Right lobe of liver (tissue), 6 donors: ENCODE measurements at regions not wholly inside any gene's neighbourhood (a gene's known extent, or its start where the extent isn't known, plus 50 kb on each side); places are given as distances from the start of the nearest gene placed in this dataset.

Experiments
- ATAC-seq, 4 donors: fragments of 200-7000 bp; cut with Tn5 transposase; one replicate each; pipeline ENCODE4 v1.9.1; 2020; ENCODE audit warnings: mild to moderate bottlenecking in 4 of 4, moderate library complexity in 4 of 4
- DNase-seq, 3 donors: peaks; one replicate each; pipeline ENCODE4 v3.0.0-alpha.2; 2020
- H3K27ac ChIP-seq, 3 donors: fragments of 200-600 bp; one replicate each; pipeline ENCODE4 v1.8.0; 2022
- H3K27me3 ChIP-seq, 2 donors: fragments of 200-600 bp; one replicate each; pipeline ENCODE4 v1.8.0; 2022
- H3K36me3 ChIP-seq, 4 donors: fragments of 200-600 bp; sonication (generic) in 1 of 4; one replicate each; pipeline versions ENCODE4 v1.5.1 to v1.8.0; 2017 to 2022; ENCODE audit warnings: control low read depth in 1 of 4
- H3K4me1 ChIP-seq, 4 donors: fragments of 200-600 bp; sonication (generic) in 1 of 4; one replicate each; pipeline versions ENCODE4 v1.5.1 to v1.8.0; 2017 to 2022; ENCODE audit warnings: control low read depth in 1 of 4
- H3K4me3 ChIP-seq, 3 donors: fragments of 200-600 bp; one replicate each; pipeline ENCODE4 v1.8.0; 2022
- H3K9me3 ChIP-seq, 4 donors: fragments of 200-600 bp; sonication (generic) in 1 of 4; one replicate each; pipeline versions ENCODE4 v1.5.1 to v1.8.0; 2017 to 2022; ENCODE audit warnings: control low read depth in 1 of 4
- POLR2A ChIP-seq: fragments of 450-650 bp; IDR thresholded peaks from one replicate; pipeline ENCODE4 v1.6.1; 2017; ENCODE audit warnings: antibody characterized with exemption, mild to moderate bottlenecking
- WGBS: methylation state at CpG from one replicate; pipeline ENCODE4 v1.1.6; 2018; ENCODE audit warnings: low coverage, low lambda C conversion rate; ENCODE audit not compliant: insufficient coverage; ENCODE audit errors: missing lambda C conversion rate; 5-methylcytosine and 5-hydroxymethylcytosine counted together
- intact Hi-C, 2 donors: fragments of 100-400 bp; cut with DNase I; formaldehyde crosslinking; loops; one replicate each; pipeline versions ENCODE4 v1.11.2 to v1.14.1; 2022
- TF ChIP-seq, protein P1 (sequence below), 4 donors: fragments of 200-600 bp in 3 of 4; fragments of 450-650 bp in 1 of 4; IDR thresholded peaks; one replicate each; pipeline versions ENCODE4 v1.5.1 to v1.8.0; 2016 to 2022; ENCODE audit warnings: antibody characterized with exemption in 4 of 4, mild to moderate bottlenecking in 2 of 4
- donor health status: DM: no; HTN: yes; CAD: no.
- donor health status: DM: no; HTN: no; CAD: no.
- donor health status: DM: no; HTN: no; CAD: no.
- donor health status: DM: no; HTN: yes; CAD: no.
- donor health status: DM: no; HTN: yes; CAD: no.

- ATAC-seq, result no peak
- Histone ChIP-seq H3K27ac (no peak overlapping the region), H3K36me3 (no peaks in the 10 kb centered on the region), H3K27me3 (no peaks in the 10 kb centered on the region), H3K4me1 (no peaks in the 10 kb centered on the region), H3K9me3 (no peaks in the 10 kb centered on the region), H3K4me3 (no peak overlapping the region)
- TF ChIP-seq, protein P1, sequence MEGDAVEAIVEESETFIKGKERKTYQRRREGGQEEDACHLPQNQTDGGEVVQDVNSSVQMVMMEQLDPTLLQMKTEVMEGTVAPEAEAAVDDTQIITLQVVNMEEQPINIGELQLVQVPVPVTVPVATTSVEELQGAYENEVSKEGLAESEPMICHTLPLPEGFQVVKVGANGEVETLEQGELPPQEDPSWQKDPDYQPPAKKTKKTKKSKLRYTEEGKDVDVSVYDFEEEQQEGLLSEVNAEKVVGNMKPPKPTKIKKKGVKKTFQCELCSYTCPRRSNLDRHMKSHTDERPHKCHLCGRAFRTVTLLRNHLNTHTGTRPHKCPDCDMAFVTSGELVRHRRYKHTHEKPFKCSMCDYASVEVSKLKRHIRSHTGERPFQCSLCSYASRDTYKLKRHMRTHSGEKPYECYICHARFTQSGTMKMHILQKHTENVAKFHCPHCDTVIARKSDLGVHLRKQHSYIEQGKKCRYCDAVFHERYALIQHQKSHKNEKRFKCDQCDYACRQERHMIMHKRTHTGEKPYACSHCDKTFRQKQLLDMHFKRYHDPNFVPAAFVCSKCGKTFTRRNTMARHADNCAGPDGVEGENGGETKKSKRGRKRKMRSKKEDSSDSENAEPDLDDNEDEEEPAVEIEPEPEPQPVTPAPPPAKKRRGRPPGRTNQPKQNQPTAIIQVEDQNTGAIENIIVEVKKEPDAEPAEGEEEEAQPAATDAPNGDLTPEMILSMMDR (IDR thresholded peaks at IDR 0.05), result no peak
- TF ChIP-seq POLR2A, result no peak
- no peak for DNase-seq
- 46% methylated on average over 5 of the region's 5 CpGs for WGBS
- intact Hi-C loops, result no loop called here
Observed at GRCh38 chr6:122161136-122161535, 238.3 kb upstream of the HSF2 start.

GRCh38 chr6:122165014-122165413, 234.4 kb upstream of the HSF2 start:
- intact Hi-C loops, result no loop called here
- DNase-seq, result no peak
- H3K4me3 ChIP-seq, result no peak overlapping the region
- H3K9me3 ChIP-seq, result no peaks in the 10 kb centered on the region
- no peaks in the 10 kb centered on the region for H3K36me3 ChIP-seq
- no CpG with 5 or more reads among the region's 20 CpGs for WGBS
- no peak for ATAC-seq
- H3K27ac ChIP-seq, result no peak overlapping the region
- H3K27me3 ChIP-seq, result no peaks in the 10 kb centered on the region
- H3K4me1 ChIP-seq, result no peaks in the 10 kb centered on the region
- TF ChIP-seq POLR2A, result no peak
- TF ChIP-seq, protein P1 (IDR thresholded peaks at IDR 0.05), result no peak

DNA sequence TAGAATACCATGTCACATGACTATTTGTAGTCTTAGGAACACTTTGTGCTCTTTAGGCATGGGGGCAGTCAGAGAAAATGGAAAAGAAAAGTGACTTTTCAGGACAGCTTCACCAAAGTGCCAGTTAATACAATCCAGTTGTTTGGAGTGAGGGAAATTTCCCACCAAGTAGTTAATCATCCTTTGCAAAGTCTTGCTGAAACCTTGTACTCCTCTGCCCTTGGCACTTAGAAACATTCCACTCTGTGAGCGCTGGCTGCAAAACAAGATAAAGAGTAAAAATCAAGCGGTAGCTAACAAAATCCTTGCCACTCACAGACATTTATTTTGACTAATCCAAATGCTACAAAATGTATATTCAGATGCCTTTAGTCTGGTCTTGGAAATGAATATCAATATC, 229.2 kb upstream of the HSF2 start:
- Histone ChIP-seq H3K36me3 (no peaks in the 10 kb centered on the region), H3K27me3 (no peaks in the 10 kb centered on the region), H3K27ac (no peak overlapping the region), H3K4me3 (no peak overlapping the region), H3K4me1 (no peaks in the 10 kb centered on the region), H3K9me3 (no peaks in the 10 kb centered on the region)
- DNase-seq (no peak), ATAC-seq (no peak)
- intact Hi-C loops, result no loop called here
- 68% methylated on average over 2 of the region's 2 CpGs for WGBS
- TF ChIP-seq POLR2A, result no peak
- TF ChIP-seq, protein P1 (IDR thresholded peaks at IDR 0.05), result no peak

GRCh38 chr6:122178988-122179387, 220.5 kb upstream of the HSF2 start:
- H3K4me3 ChIP-seq, result no peak overlapping the region
- H3K36me3 ChIP-seq, result no peaks in the 10 kb centered on the region
- H3K9me3 ChIP-seq, result no peaks in the 10 kb centered on the region
- 50% methylated on average over 2 of the region's 2 CpGs for WGBS
- no peak overlapping the region for H3K27ac ChIP-seq
- no peaks in the 10 kb centered on the region for H3K4me1 ChIP-seq
- no peak for DNase-seq
- ATAC-seq, result no peak
- intact Hi-C loops, result no loop called here
- TF ChIP-seq, protein P1 (IDR thresholded peaks at IDR 0.05), result no peak
- no peak for TF ChIP-seq POLR2A
- no peaks in the 10 kb centered on the region for H3K27me3 ChIP-seq

DNA sequence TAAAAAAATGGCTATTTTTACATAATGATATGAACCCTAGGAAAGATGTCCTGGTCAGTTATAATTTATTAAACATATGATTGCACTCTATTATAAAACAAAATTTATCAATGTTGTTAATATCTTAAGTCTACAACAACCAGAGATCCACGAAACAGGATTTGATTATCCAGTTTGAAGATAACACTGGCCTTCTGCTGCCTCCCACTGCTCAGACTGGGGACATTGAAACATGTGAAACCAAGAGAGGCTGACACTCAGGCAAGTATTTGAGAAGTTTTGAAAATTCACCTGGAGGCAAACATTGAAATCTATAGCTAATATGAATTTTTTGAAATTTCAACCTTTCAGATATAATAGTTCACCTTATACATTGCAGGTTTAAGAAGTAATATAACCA, 219.3 kb upstream of the HSF2 start:
- intact Hi-C loops, result no loop called here
- 15% methylated on average over 1 of the region's 1 CpG for WGBS
- Histone ChIP-seq H3K9me3 (no peaks in the 10 kb centered on the region), H3K4me1 (no peaks in the 10 kb centered on the region), H3K27me3 (no peaks in the 10 kb centered on the region), H3K36me3 (no peaks in the 10 kb centered on the region), H3K4me3 (no peak overlapping the region), H3K27ac (no peak overlapping the region)
- TF ChIP-seq, protein P1 (IDR thresholded peaks at IDR 0.05), result no peak
- TF ChIP-seq POLR2A, result no peak
- ATAC-seq (no peak), DNase-seq (no peak)
